Epithelial cell of proximal tubule (primary cell): ENCODE measurements at regions not wholly inside any gene's neighbourhood (a gene's known extent, or its start where the extent isn't known, plus 50 kb on each side); places are given as distances from the start of the nearest gene placed in this dataset.

Experiments used
- DNase-seq: peaks from one replicate; pipeline ENCODE4 v3.0.0-alpha.2; 2011; ENCODE audit warnings: low read depth
- H3K4me3 ChIP-seq: 2 replicates; pipeline ENCODE4 v1.5.1; 2011; ENCODE audit warnings: low read depth, mild to moderate bottlenecking, low read length
- TF ChIP-seq, protein P1 (sequence below): conservative IDR thresholded peaks from 2 replicates; pipeline ENCODE4 v1.5.1; 2012; ENCODE audit warnings: low read depth, mild to moderate bottlenecking, low read length

DNA sequence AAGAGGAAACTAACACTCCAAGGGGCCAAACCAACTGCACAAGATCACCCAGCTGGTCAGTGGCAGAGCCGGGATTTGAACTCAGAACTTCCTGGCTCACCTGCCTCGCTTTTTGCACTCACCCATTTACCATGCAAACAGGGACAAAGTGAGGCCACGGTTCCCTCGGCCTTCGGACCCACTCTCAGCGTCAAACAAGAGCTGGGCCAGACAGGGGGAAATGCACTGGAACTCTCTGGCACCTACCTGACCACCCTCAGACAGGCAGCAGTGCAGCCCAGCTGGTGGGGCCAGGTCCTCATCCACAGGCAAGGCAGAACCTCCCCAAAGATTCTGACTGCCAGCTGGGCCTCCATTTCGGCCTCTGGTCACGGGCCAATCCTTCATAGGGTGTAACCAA lies 93.7 kb upstream of the SRSF6 start:
- TF ChIP-seq, protein P1, sequence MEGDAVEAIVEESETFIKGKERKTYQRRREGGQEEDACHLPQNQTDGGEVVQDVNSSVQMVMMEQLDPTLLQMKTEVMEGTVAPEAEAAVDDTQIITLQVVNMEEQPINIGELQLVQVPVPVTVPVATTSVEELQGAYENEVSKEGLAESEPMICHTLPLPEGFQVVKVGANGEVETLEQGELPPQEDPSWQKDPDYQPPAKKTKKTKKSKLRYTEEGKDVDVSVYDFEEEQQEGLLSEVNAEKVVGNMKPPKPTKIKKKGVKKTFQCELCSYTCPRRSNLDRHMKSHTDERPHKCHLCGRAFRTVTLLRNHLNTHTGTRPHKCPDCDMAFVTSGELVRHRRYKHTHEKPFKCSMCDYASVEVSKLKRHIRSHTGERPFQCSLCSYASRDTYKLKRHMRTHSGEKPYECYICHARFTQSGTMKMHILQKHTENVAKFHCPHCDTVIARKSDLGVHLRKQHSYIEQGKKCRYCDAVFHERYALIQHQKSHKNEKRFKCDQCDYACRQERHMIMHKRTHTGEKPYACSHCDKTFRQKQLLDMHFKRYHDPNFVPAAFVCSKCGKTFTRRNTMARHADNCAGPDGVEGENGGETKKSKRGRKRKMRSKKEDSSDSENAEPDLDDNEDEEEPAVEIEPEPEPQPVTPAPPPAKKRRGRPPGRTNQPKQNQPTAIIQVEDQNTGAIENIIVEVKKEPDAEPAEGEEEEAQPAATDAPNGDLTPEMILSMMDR = no peak
- DNase-seq = no peak
- no peak overlapping the region for H3K4me3 ChIP-seq

DNA sequence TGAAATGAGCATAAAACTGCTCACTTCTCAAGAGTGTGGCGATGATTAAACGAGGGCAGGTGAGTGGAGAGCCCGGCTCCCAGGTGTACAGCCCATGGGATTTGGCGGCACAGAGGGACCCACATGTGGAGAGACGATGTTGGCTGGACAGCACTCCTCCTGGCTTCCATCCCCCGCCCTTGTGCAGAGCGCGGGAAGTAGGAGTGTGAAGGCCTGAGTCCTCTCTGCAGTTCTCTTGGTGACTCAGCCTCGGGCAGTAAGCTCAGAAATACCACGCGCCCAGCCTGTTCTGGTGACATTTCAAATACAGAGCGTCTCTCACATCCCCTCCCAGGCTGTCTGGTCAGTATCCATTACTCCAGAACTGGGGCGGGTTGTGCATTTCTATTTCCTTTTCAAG lies 94.2 kb upstream of the SRSF6 start:
- H3K4me3 ChIP-seq = no peak overlapping the region
- no peak for DNase-seq
- TF ChIP-seq, protein P1 = no peak

DNA sequence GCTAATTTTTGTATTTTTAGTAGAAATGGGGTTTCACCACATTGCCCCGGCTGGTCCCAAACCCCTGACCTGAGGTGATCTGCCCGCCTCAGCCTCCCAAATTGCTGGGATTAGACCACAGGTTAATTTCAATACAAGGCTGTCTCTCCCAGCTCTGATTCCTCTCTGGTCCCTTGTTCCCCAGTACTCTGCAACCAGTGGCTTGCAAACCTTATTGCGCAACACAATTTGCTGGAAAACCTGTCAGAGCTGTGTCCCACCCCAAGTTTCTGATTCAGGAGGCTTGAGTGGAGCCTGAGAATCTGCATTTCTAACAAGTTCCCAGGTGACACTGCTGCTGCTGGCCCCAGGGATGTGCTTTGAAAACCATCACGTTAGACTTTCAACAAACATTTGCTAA lies 96.2 kb upstream of the SRSF6 start:
- DNase-seq = no peak
- H3K4me3 ChIP-seq = no peak overlapping the region
- TF ChIP-seq, protein P1 = no peak

DNA sequence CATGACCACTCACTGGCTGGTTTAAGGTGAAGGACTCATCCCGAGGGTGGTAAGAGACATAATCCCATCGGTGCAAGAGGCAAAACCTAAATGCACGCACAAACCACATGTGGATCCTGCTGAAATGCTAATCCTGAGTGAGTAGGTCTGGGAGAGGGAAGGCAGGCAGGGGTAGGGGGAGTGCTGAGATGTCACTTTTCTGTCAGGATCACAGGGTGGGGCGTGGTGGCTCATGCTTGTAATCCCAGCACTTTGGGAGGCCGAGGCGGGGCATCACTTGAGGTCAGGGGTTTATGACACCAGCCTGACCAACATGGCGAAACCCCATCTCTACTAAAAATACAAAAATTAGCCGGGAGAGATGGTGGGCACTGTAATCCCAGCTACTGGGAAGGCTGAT lies 97.7 kb upstream of the SRSF6 start:
- no peak overlapping the region for H3K4me3 ChIP-seq
- DNase-seq = no peak
- TF ChIP-seq, protein P1 = no peak

DNA sequence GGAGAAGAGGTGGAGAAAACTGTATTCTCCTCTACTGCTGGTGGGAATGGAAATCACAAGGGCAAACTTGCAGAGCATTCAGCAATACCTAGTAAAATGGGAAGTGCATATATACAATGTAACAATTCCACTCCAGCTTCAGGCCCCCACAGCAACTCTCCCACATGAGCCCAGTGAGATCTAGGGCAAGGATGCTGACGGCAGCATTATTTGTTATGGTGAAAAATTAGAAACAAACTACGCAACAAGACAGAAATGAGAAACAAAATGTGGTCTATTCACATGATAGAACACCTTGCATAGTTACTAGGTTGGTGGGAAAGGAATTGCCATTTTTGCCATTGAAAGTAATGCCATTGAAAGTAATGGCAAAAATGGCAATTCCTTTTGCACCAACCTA lies 98.9 kb upstream of the SRSF6 start:
- no peak for DNase-seq

DNA sequence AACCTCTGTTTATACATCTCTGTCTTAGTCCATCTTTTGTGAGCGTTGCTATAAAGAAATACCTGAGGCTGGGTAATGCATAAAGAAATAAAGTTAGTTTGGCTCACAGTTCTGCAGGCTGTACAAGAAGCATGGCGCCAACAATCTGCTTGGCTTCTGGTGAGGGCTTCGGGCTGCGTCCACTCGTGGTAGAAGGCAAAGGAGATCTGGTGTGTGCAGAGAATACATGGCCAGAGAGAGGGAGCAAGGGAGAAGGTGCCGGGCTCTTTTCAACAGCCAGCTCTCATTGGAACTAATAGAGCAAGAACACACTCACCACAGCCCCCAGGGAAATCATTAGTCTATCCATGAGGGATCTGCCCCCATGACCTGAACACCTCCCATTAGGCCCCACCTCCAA lies 100.3 kb upstream of the SRSF6 start:
- no peak for DNase-seq
- no peak overlapping the region for H3K4me3 ChIP-seq
- TF ChIP-seq, protein P1 = no peak

More for the DNA sequence above, 98.9 kb upstream of the SRSF6 start:
- TF ChIP-seq, protein P1 = no peak
- H3K4me3 ChIP-seq = no peak overlapping the region

DNA sequence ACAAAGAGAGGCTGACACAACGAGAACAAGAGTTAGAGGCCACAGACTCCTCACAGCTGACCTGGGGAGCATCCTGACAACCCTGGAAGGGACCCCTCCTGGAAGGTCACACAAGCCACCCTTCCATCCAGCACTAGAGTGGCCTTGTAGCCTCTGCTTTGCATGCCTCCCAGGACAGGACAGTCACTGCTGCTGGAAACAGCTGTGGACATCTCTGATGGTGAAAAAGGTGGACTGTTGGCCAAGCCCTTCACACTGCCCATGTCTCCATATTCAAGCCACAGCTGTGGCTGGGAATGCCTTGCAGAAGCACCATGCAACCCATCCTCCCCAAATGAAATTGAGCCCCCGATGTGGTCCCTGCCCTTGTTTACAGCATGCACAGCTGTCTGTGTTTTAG lies 102.1 kb upstream of the SRSF6 start:
- H3K4me3 ChIP-seq = no peak overlapping the region
- TF ChIP-seq, protein P1 = no peak
- no peak for DNase-seq
